ENCODE measurements at regions not wholly inside any gene's neighbourhood (a gene's known extent, or its start where the extent isn't known, plus 50 kb on each side); places are given as distances from the start of the nearest gene placed in this dataset.

GRCh38 chr18:46387441-46388131 is 269.4 kb downstream of the LOXHD1 start:
- Histone ChIP-seq H3K9ac (ENCODE audit: low read length) (no peak overlapping the region), H3K4me3 (ENCODE audit: low read length) (no peak overlapping the region)

DNA sequence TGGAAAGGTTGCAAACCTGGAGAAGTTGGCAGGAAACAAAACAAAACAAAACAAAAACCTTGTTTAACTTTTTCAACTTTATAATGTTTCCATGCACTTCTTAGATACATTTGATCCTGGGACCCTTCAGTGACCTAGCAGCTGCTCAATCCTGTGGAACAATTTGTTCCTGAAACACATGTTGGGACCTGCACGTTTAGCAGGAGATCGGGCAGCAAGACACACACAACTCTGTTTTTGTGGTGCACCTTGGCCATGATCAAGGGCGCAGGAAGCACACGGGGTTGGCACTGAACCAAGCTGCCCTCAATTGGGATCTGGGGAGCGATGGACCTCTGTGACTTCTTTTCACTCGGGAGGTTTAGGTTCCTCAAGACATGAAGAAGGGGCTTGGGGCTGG is 268.7 kb downstream of the LOXHD1 start:
- Histone ChIP-seq H3K4me1 (ENCODE audit: control insufficient read depth, insufficient read depth, low read length) (no peaks in the 10 kb centered on the region), H3K36me3 (ENCODE audit: control insufficient read depth, insufficient read depth, low read length) (no peaks in the 10 kb centered on the region), H3K9me3 (ENCODE audit: control insufficient read depth, low read length) (no peaks in the 10 kb centered on the region), H3K4me3 (ENCODE audit: low read length) (no peak overlapping the region), H3K9ac (ENCODE audit: low read length) (no peak overlapping the region), H3K27me3 (ENCODE audit: control insufficient read depth, insufficient read depth, low read length) (no peaks in the 10 kb centered on the region)

More at GRCh38 chr18:46387441-46388131, 269.4 kb downstream of the LOXHD1 start:
- no peaks in the 10 kb centered on the region for H3K9me3 ChIP-seq (ENCODE audit: control insufficient read depth, low read length)
- no peaks in the 10 kb centered on the region for H3K36me3 ChIP-seq (ENCODE audit: control insufficient read depth, insufficient read depth, low read length)
- no peaks in the 10 kb centered on the region for H3K27me3 ChIP-seq (ENCODE audit: control insufficient read depth, insufficient read depth, low read length)
- no peaks in the 10 kb centered on the region for H3K4me1 ChIP-seq (ENCODE audit: control insufficient read depth, insufficient read depth, low read length)

GRCh38 chr18:46392576-46392975 is 264.4 kb downstream of the LOXHD1 start:
- Histone ChIP-seq H3K9me3 (ENCODE audit: control insufficient read depth, low read length) (no peaks in the 10 kb centered on the region), H3K27me3 (ENCODE audit: control insufficient read depth, insufficient read depth, low read length) (no peaks in the 10 kb centered on the region), H3K9ac (ENCODE audit: low read length) (no peak overlapping the region), H3K4me1 (ENCODE audit: control insufficient read depth, insufficient read depth, low read length) (no peaks in the 10 kb centered on the region), H3K36me3 (ENCODE audit: control insufficient read depth, insufficient read depth, low read length) (no peaks in the 10 kb centered on the region), H3K4me3 (ENCODE audit: low read length) (no peak overlapping the region)

- H3K4me3 ChIP-seq (ENCODE audit: low read length): no peak overlapping the region
- no peaks in the 10 kb centered on the region for H3K9me3 ChIP-seq (ENCODE audit: control insufficient read depth, low read length)
- no peaks in the 10 kb centered on the region for H3K36me3 ChIP-seq (ENCODE audit: control insufficient read depth, insufficient read depth, low read length)
- H3K9ac ChIP-seq (ENCODE audit: low read length): no peak overlapping the region
- no peaks in the 10 kb centered on the region for H3K4me1 ChIP-seq (ENCODE audit: control insufficient read depth, insufficient read depth, low read length)
- no peaks in the 10 kb centered on the region for H3K27me3 ChIP-seq (ENCODE audit: control insufficient read depth, insufficient read depth, low read length)
These were observed 263.8 kb downstream of the LOXHD1 start for GRCh38 chr18:46393230-46393629.

DNA sequence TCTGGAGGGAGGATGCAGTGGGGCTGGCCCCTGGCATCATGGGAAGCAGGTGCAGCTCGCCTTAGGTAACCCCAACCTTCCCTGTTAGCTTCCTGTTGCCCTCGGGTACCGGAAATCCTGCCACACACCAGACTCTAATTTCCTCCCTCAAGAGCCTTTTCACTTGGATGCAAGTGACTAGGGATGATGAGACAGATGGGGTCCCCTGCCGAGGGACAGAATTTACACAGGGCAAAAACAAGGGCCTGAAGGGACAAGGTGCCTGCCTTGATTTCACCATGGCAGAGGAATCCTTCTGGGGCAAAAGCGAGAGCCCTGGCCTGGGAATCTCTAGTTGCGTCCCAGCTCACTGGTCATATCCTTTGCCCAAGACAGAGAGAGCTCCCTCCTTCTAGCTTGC is 263.1 kb downstream of the LOXHD1 start:
- no peaks in the 10 kb centered on the region for H3K9me3 ChIP-seq (ENCODE audit: control insufficient read depth, low read length)
- H3K36me3 ChIP-seq (ENCODE audit: control insufficient read depth, insufficient read depth, low read length): no peaks in the 10 kb centered on the region
- H3K4me1 ChIP-seq (ENCODE audit: control insufficient read depth, insufficient read depth, low read length): no peaks in the 10 kb centered on the region
- no peak overlapping the region for H3K9ac ChIP-seq (ENCODE audit: low read length)
- H3K4me3 ChIP-seq (ENCODE audit: low read length): no peak overlapping the region
- H3K27me3 ChIP-seq (ENCODE audit: control insufficient read depth, insufficient read depth, low read length): no peaks in the 10 kb centered on the region

DNA sequence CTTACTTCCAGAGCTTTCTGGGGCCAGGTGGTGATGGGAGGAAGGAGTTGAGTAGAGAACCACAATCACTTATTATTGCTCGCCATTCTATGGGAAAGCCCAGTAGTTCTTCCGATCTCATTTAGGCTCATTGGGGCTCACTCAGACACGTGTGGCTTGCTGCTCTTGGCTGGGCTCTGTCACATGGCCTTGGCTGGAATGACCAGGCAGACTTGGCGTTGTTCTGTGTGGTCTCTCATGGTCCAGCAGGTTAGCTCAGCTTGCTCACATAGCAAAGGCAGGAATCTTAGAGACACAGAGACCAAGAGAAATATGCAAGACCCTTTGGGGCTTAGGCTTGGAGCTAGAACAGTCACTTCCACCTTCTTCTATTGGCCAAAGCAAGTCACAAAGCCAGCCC is 261.2 kb downstream of the LOXHD1 start:
- Histone ChIP-seq H3K9ac (ENCODE audit: low read length) (no peak overlapping the region), H3K4me1 (ENCODE audit: control insufficient read depth, insufficient read depth, low read length) (no peaks in the 10 kb centered on the region), H3K9me3 (ENCODE audit: control insufficient read depth, low read length) (no peaks in the 10 kb centered on the region), H3K4me3 (ENCODE audit: low read length) (no peak overlapping the region), H3K27me3 (ENCODE audit: control insufficient read depth, insufficient read depth, low read length) (no peaks in the 10 kb centered on the region), H3K36me3 (ENCODE audit: control insufficient read depth, insufficient read depth, low read length) (no peaks in the 10 kb centered on the region)

DNA sequence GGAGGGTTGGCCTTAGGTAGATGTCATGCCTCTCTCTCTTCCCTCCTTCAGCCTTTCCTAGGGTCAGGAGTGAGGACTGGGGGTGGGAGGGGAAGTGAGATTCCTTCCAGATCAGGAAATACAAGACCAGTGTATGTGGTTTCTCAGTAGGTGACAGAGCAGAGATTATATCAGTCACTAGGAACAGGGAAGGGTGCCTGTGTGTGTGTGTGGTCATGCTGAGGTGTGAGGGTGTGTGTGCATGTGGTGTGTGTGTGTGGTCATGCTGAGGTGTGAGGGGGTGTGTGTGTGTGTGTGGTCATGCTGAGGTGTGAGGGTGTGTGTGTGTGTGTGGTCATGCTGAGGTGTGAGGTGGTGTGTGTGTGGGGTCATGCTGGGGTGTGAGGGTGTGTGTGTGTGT is 259.8 kb downstream of the LOXHD1 start:
- Histone ChIP-seq H3K27me3 (ENCODE audit: control insufficient read depth, insufficient read depth, low read length) (no peaks in the 10 kb centered on the region), H3K9me3 (ENCODE audit: control insufficient read depth, low read length) (no peaks in the 10 kb centered on the region), H3K4me3 (ENCODE audit: low read length) (no peak overlapping the region), H3K4me1 (ENCODE audit: control insufficient read depth, insufficient read depth, low read length) (no peaks in the 10 kb centered on the region), H3K36me3 (ENCODE audit: control insufficient read depth, insufficient read depth, low read length) (no peaks in the 10 kb centered on the region), H3K9ac (ENCODE audit: low read length) (no peak overlapping the region)

- H3K9me3 ChIP-seq (ENCODE audit: control insufficient read depth, low read length): no peaks in the 10 kb centered on the region
- H3K4me1 ChIP-seq (ENCODE audit: control insufficient read depth, insufficient read depth, low read length): no peaks in the 10 kb centered on the region
- no peak overlapping the region for H3K9ac ChIP-seq (ENCODE audit: low read length)
- no peak overlapping the region for H3K4me3 ChIP-seq (ENCODE audit: low read length)
- no peaks in the 10 kb centered on the region for H3K36me3 ChIP-seq (ENCODE audit: control insufficient read depth, insufficient read depth, low read length)
- no peaks in the 10 kb centered on the region for H3K27me3 ChIP-seq (ENCODE audit: control insufficient read depth, insufficient read depth, low read length)
These were observed 259.0 kb downstream of the LOXHD1 start for GRCh38 chr18:46398005-46398404.

- Histone ChIP-seq H3K4me1 (ENCODE audit: control insufficient read depth, insufficient read depth, low read length) (no peaks in the 10 kb centered on the region), H3K27me3 (ENCODE audit: control insufficient read depth, insufficient read depth, low read length) (no peaks in the 10 kb centered on the region), H3K4me3 (ENCODE audit: low read length) (no peak overlapping the region), H3K36me3 (ENCODE audit: control insufficient read depth, insufficient read depth, low read length) (no peaks in the 10 kb centered on the region), H3K9me3 (ENCODE audit: control insufficient read depth, low read length) (no peaks in the 10 kb centered on the region), H3K9ac (ENCODE audit: low read length) (no peak overlapping the region)
These were observed 258.4 kb downstream of the LOXHD1 start for GRCh38 chr18:46398625-46399024.

GRCh38 chr18:46399303-46399702 is 257.7 kb downstream of the LOXHD1 start:
- H3K9ac ChIP-seq (ENCODE audit: low read length): no peak overlapping the region
- no peaks in the 10 kb centered on the region for H3K9me3 ChIP-seq (ENCODE audit: control insufficient read depth, low read length)
- H3K4me1 ChIP-seq (ENCODE audit: control insufficient read depth, insufficient read depth, low read length): no peaks in the 10 kb centered on the region
- no peaks in the 10 kb centered on the region for H3K36me3 ChIP-seq (ENCODE audit: control insufficient read depth, insufficient read depth, low read length)
- H3K4me3 ChIP-seq (ENCODE audit: low read length): no peak overlapping the region
- H3K27me3 ChIP-seq (ENCODE audit: control insufficient read depth, insufficient read depth, low read length): no peaks in the 10 kb centered on the region

DNA sequence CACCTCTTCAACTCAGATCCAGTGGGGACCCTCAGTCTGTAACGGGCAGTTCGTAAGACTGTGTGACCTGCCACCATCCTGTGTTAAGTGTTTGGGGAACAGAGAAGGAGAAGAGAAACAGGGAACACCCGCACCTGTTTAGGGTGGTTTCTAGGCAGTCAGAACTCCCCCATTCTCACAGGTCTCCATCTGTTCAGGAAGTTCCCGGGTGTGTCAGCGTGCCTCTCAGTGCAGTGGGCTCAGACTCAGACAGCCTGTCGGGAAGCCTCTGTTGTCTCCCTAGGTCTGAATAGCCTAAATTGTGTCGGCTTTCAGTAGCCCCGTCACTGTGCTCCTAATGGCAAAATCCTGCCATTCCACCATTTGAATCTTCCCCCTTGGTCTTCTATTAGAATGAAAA is 256.6 kb downstream of the LOXHD1 start:
- no peaks in the 10 kb centered on the region for H3K9me3 ChIP-seq (ENCODE audit: control insufficient read depth, low read length)
- no peaks in the 10 kb centered on the region for H3K36me3 ChIP-seq (ENCODE audit: control insufficient read depth, insufficient read depth, low read length)
- H3K4me1 ChIP-seq (ENCODE audit: control insufficient read depth, insufficient read depth, low read length): no peaks in the 10 kb centered on the region
- H3K9ac ChIP-seq (ENCODE audit: low read length): no peak overlapping the region
- no peak overlapping the region for H3K4me3 ChIP-seq (ENCODE audit: low read length)
- no peaks in the 10 kb centered on the region for H3K27me3 ChIP-seq (ENCODE audit: control insufficient read depth, insufficient read depth, low read length)

DNA sequence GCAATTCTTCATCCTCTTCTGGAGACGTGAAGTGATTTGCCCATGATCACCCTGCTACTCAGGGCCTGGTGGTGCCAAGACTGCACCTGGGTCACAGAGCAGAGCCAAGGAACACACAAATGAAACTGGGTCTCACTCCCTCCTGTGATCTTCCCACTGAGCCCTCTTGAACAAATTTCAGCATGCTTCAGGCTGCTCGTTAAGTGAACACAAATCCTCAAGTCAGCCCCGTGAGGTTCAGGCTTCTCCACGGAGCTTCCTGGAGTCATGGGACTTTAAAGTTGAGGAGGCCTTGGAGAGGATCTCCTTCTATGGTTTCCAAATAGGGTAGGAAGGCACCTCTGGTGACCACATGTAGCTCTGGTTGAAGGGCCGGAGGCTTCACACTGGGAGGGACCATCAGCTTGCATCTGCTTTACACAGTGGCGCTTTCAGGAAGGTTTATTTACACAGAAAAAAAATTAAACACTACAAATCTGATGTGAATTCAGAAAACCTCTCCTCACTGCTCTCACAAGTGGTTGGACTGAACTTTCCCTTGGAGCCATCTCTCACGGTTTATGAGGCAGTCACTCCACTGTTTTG is 255.4 kb downstream of the LOXHD1 start:
- H3K9me3 ChIP-seq (ENCODE audit: control insufficient read depth, low read length): no peaks in the 10 kb centered on the region
- no peak overlapping the region for H3K9ac ChIP-seq (ENCODE audit: low read length)
- no peak overlapping the region for H3K4me3 ChIP-seq (ENCODE audit: low read length)
- no peaks in the 10 kb centered on the region for H3K27me3 ChIP-seq (ENCODE audit: control insufficient read depth, insufficient read depth, low read length)
- no peaks in the 10 kb centered on the region for H3K36me3 ChIP-seq (ENCODE audit: control insufficient read depth, insufficient read depth, low read length)
- H3K4me1 ChIP-seq (ENCODE audit: control insufficient read depth, insufficient read depth, low read length): no peaks in the 10 kb centered on the region
